Stimulated activated CD4-positive, alpha-beta T cell treated with anti-CD3 and anti-CD28 coated beads, TNF-alpha, amount 100 ng/mL, for 24 hours (primary cell): ENCODE measurements at regions not wholly inside any gene's neighbourhood (a gene's known extent, or its start where the extent isn't known, plus 50 kb on each side); places are given as distances from the start of the nearest gene placed in this dataset.

Experiments
- DNase-seq, 3 experiments: peaks; one replicate each; pipeline ENCODE4 v3.0.0-alpha.2; 2020; ENCODE audit warnings: low read depth in 3 of 3

DNA sequence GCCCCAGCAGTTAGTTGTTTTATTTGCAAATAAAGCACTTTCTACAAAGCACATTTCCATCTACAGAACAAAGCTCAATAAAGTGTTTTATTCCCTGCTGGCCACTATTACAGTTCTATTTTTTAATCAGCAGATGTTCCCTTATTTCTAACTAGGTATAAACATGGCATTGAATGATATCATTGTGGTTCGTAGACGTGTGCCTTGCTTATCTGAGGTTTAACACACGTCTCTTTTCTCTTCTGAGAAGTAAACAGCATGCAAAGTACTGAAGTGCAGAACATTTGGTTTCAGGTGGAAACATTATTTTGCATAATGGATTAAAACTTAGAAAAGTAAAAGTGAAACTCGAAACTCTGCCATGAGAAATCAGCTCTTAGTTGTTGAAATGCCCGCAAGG lies 1989.3 kb upstream of the WWC1 start:
- DNase-seq = no peak

DNA sequence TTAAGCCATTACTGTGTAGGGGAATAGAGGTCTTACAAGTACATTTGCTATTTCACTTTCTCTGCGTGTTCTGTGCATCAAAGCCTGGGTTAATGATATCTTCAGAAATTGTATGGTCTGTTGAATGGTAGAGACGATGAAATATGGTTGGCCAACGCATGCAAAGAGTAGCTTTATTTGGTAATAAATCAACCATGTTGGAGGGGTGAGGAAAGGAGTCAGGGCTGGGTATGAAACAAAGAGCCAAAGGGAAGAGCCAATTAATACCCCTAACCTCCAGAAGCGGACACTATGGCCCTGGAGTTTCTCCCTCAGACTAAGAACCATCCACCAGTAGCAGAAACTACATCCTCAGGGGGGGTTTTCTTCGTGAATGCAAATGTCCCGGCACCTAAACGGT lies 1974.0 kb upstream of the WWC1 start:
- no peak for DNase-seq

DNA sequence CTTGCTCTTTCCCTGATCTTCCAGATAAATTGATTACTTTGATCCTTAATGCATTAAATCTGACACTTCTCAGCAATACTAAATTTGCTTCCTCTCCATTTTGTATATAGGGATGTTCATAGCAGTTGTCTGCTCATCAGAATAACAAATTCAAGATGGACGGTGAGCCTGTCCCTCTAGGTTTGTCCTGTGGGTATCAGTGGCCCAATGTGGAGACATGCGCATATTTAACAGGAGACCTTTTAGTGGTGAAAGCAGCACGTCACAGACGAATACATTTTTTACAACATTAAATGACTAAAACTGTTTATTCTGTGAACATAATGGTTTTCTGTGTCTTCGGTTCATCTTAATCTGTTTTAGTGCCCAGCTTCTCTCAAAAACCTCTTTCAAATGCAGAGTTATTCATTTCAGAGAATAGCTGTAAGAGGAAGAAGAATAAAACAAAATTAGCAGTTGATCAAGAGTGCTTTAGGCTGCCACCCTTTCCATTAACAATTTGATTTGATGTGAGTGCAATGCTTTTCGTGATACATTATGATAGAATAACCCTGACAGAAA lies 1970.4 kb upstream of the WWC1 start:
- no peak for DNase-seq

DNA sequence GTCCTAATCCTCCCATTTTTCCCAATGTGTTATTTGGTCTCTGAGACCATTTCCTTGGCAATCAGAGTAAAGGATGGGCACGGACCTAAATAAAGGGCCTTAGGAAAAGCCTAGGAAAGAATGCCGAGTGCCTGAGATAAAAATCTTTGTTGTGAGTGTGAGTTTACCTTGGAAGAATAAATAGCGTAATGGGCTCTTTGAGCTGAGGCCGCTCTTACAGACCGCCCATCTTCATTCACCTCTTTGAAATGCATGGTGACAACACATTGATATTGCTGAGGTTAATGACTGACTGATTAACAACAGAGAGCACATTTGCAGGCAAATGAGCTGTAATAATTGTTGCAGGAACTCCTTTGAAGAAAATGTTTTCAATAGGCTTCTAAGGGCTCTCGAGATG lies 1967.1 kb upstream of the WWC1 start:
- DNase-seq = no peak

DNA sequence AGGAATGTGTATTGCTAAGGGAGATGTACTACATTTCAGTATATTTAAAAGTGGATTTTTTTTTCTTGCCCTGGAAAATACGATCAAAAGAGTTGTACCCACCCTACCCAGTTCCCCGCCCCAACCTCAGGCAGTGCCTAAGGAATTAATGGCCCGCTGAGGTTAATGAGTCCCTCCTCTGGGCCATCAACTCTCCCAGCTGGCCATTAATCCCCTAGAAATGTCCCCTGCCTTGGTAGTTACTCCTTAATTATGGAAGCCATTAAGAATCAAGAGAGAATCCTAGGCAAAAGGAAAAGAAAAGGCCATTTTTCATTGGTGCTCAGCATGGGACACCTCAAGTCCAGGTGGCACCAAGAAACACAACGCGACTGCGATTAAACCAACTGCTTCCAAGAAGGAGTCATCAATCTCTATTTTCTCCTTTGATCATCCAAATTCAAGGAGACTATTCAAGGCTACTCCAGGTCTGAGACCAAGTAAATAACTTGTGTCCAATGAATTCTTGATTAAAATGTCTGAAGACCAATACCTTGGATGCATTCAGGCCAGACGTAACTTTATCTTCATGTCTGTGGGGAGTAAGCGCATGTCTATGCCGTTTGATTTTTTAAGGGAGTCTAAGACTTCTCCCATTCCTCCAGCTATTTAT lies 1962.2 kb upstream of the WWC1 start:
- DNase-seq = no peak

DNA sequence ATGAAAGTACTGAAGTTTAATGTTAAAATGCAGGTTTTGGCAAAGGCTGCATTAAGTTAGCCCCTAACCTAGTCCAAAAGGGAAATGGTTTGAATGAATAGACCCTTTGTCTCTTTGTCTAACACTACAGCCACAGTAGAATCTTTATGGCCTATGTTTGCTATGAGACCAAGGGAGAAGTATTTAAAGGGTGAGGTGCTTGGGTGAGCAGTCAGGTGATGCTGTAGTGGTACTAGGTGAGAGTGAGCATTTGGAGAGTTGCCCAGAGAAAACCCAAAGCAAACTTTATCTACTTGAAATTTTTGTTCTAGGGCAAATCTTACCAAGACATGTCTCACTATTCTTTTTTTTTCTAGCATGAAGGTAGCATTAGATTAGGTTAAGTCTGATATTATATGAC lies 1961.4 kb upstream of the WWC1 start:
- no peak for DNase-seq

DNA sequence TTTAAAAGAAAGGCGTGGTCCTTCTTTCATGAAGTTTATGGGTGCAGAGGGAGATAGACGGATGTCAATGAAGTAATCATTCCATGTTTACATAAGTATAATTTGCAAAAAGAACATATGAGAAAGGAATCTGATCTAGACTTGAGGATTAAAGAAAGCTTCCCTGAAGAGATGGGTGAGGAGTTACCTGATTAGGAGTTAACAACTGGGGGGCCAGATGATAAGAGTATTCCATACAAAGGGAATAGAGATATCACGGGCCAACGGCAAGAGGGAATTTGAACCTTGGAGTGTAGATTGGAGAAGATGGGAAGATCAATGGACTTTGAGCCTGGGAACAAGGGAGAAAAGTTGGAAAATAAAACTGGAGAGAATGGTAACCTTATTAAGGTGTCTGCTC lies 1959.9 kb upstream of the WWC1 start:
- DNase-seq = no peak

DNA sequence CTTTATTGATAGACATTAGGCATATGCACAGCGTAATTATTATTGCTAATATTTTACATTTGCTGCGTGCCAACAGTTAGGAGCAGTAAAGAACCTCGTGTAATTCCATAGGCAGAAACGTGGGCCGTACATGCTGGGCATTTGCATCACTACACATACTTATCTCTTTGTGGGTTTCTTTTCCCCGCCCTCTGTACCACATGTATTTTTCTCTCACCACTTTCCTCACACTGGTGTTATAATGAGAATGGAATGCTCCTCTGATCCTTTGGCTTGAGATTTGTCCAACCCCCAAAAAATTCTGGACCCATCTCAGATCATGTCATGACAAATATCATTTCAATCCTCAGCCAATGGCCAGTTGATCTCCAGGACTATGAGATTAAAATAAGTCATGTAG lies 1952.6 kb upstream of the WWC1 start:
- DNase-seq = no peak

DNA sequence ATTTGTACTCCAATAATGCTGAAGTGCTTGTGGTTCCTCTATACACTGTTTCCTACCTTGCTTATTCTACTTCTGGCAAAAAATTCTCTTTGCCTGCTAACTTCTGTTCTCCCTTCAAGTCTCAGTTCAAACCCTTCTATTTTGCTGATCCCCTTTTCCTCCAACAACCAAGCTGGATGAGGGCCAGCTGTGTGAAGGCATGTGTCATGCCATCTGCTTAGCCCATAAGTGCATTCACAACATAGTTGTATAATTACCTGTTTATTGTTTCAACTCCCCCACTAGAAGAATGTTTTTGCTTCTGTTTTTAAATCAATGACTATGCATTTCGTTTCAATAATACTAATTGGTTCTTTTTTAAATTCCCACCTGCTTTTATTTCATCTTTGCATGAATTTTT lies 1951.4 kb upstream of the WWC1 start:
- DNase-seq = no peak

DNA sequence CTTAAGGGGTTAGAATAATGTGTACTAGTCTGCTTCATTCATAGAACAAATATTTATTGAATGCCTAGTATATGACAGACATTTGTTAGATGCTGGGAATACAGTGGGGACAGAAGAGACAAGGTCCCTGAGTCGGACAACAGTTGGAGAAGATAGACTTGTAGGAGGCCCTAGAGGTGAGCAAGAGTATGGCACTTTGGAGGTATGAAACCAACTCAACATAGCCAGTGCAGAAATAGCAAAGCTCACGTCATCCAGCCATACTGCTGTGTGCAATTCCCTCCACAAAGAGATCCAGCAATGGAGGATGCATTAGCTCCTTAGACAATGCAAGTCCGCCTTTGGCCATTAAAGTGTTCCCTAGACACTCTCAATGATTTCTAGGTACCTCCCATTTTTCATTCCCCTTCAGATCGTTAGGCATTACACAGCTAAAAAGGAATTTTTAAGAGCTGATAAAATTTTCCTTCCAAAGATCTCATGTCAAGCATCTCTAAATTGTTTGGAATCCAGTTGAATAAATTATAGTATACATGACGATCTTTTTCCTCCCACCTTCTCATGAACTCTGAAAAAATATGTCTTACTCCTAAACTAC lies 1949.6 kb upstream of the WWC1 start:
- DNase-seq = no peak

DNA sequence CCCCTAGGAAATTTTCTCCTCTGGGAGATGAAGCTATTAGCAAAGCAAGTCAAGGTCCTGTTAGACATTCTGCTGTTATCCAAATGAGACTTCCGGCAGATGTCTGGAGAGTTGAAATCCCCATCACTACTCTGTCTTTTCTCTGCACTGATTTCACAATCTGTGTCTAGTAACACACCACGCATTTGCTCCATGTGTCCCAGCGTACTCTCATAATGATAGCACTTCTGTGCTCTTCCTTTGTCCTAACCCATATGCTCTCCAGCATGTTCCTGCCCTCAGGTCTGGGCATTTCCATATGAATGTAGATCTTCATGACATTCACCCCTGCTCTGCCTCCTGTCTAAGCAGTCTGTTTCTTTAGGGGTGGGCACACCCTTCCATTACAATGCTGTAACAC lies 1949.0 kb upstream of the WWC1 start:
- no peak for DNase-seq

DNA sequence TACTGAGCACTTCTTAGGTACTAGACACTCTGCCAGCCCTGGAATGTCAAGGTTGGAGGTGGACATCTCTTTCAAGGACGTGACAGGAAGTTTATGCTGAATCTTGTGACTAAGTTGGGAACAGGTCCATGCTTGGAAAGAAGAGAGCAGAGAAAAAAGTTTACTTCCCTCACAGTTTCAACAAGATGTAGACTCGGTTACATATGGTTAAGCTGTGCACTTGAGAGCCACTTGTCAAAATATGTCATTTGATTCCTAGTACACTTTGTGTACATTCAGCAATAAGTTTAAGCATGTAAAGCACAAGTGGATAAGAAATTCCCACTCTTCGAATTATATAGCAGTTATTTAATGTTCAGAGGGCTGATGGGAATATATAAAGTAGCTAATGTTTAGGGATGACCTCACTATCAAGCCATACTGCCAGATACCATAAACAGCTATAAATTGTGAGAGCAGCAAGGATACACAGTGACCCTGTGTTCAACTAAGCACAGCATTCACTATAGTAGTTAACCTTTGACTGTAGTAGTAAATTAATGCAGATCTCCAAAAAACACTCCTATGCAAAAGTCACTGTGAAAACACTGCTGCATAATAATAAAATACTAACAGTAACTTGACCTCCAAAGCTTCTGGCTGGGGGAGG lies 1944.6 kb upstream of the WWC1 start:
- no peak for DNase-seq

DNA sequence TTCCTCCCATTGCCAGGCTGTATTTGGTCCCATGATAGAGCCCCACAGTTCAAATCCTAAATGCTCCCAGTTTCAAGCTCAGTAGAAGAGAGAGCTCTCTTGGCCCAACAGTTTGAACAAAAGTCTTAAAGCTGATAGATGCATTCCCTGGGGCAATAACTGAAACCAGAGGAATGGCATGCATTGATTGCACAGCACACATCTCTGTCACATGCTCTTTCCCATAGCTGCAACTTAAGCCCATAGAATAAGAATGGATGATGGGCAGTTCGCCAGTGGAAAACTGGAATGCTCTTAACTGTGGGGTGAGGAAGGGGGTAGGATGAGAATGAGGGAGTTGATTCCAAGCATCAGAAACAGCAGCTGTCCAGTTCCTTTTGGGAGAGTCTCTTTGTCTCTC lies 1942.4 kb upstream of the WWC1 start:
- DNase-seq = no peak

DNA sequence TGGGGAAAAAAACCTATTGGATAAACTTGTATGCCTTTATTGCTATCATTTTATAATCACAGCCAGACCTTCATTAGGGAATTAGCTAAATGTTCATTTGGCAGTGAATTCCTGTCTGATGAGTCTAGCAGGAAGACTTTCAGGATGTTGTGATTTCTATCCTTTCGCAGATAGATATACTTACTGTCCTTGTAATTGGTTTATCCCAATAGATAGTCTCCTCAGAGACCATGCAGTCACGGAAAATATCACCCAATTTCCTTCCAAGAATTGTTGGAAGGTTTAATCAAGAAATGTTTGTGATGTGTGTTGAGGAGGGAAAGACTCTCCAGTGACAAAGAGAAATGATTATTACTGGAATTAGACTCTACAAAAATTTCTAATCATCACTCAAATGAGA lies 1937.9 kb upstream of the WWC1 start:
- DNase-seq = no peak

DNA sequence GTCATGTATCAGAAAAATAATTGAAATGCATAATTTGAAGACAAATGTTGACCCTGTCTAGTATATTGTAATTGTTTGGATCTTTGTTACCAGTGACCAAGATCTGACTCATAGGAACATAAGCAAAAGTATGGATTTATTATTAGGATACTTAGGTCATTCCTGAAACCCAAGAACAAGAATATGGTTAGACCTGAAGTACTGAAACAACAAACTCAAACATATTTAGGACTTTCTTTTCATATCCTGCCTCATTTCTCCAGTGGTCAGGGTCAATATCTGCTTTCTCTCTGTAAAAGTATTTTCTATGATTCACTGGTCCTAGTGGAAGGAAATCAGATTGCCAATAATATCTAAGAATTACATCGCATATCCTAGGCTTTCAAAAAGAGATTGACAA lies 1937.1 kb upstream of the WWC1 start:
- DNase-seq = no peak

DNA sequence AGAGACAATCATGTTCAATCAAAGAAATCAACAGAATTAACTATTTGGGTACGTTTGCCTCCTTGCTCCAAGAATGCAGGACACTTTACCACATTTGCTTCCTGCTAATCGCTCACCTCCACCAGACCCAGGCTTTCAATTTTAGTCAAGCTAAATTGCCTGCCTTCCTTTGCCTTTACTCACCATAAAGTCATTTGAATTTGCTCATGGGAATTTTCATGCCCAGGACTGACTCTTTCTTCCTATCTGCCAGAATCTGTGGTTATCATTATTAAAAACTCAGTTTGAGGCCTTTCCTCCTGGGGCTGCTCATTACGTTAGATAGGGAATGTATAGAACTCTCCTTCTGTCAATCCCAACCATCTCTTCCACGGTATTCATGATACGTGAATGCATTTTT lies 1935.3 kb upstream of the WWC1 start:
- no peak for DNase-seq

DNA sequence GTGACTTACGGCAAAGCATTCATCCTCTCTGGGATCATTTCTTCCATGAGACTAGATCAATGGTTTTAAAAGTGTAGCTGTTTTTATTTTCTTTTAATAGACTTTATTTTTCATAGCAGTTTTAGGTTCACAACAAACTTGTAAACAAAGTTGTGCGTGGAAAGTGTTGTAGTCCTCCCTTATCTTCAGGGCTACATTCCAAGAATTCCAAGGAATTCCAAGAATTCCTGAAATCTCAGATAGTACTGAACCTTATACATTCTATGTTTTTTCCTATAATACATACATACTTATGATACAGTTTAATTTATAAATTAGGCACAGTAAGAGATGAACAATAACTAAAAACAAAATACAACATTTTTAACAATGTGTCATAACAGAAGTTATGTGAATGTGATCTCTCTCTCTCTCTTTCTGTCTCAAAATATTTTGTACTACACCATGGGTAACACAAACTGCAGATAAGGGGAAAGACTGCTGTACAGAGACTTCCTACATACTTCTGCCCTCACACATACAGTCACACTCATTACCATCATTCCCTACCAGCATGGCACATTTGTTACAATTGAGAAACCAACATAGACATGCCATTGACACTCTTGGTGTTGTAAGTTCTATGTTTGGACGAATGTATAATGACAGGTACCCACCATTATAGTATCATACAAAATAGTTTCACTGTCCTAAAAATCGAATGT lies 1933.2 kb upstream of the WWC1 start:
- DNase-seq = no peak

DNA sequence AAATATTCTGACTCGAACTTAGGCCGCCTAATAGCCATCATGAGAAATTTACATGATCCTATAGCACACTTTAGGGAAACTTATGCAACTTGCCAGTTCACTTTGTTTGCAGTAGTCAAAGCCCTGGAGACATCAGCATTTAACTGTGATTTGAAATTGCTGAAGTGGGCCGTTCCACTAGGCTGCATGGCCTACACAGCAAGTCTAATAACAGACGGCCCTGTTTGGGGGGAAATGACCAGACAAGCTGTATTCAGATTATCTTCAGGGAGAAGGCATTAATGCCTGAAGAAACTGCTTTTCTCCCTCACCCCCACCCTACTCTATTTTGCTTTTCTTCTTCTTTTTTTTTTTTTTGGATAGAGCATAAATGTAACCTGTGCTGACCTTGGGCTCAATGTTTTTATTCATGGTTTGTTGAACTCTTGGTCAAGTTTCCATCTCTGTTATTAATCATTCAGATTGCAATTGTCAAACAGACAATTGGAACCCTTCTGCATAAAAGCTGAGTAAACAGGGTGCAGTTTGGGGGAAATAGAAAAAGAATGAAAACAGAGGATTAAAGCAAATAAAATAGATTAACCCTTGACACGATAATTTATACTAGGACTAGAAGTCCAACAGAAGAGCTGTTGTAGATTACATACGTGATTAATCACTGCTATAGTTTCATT lies 1928.2 kb upstream of the WWC1 start:
- DNase-seq = no peak

DNA sequence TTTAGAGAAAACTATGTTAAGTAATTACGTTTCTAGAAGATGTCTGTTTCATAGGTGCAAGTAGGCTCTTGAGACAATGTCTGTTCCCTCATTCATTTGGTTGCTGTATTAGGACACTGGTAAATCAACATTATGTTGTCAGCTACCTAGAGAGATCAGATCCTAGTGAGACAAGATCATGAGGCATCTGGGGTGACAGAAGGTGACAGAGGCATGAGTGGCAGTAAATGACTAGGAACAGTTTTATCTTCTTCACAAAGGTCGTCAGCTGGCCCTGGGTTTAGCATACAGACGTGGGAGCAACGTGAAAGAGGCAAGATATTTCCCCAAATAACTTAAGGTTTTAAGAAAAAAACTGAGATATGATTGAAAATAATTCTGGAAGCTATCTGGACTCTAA lies 1926.3 kb upstream of the WWC1 start:
- DNase-seq = no peak

DNA sequence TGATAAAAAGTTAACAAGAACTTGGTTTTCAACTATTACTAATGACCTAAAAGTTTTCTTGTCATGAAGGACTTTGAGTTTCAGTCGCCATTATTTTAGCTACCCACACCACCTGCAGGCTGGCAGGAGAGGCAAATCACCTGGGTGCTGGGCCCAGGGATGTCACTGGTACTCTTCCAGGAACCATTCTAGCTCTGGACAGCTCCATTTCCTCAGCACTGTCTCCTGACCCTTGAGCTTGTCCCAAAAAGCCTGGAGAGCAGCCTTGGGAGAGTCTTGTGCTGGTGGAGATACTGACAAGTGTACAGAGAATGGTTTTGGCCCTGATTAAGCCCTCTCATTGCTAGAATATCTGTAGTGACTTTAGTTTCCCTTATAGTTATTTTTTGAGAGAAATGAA lies 1924.1 kb upstream of the WWC1 start:
- no peak for DNase-seq

DNA sequence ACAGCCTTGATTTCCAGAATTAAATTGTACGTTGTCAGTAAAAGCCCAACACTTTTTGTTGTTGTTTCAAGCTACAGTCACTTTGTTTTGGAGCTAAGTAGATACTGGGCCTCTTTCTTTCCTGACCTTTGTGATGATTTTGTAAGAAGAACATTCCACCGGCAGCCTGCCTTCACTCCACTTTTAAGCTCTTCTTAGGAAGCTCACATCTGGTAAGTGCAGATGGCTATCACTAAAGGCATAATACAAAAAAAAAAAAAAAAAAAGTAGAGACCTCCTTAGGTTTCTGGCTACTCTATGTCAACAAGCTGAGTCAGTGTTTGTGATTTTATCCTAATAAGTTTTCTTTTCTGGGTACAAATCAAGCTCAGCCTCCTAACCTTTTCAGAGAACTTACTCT lies 1922.1 kb upstream of the WWC1 start:
- no peak for DNase-seq

DNA sequence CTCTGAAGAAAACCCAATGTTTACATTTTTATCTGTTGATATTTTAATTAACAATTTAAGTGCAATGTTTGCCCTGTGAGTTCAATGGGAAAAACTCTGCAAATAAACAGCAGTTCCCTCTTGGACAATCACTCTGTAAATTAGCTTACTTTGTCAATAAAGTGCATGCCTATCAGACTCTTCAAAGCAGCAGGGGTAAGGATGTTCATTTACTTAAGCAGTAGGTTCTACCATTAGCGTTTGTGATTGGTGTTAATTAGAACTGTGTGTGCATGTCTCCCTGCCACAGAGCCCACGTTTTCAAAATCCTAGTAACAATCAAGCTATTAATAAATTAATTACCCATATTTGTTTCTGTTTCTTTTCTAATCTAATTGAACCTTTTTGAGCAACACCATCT lies 1921.6 kb upstream of the WWC1 start:
- no peak for DNase-seq
